HepG2 (cell line): ENCODE measurements at regions not wholly inside any gene's neighbourhood (a gene's known extent, or its start where the extent isn't known, plus 50 kb on each side); places are given as distances from the start of the nearest gene placed in this dataset.

ENCODE experiments used
- BHLHE40 ChIP-seq: IDR thresholded peaks from 2 replicates; pipeline ENCODE4 v1.6.1; 2011; ENCODE audit warnings: low read length, improper control_type of control experiment
- CBX5 ChIP-seq: sonication (generic); formaldehyde crosslinking; IDR thresholded peaks from 2 replicates; pipeline ENCODE4 v1.4.0; 2020; ENCODE audit warnings: missing genetic modification reagents, borderline replicate concordance
- CTCF ChIP-seq: sonication (generic); formaldehyde crosslinking; IDR thresholded peaks from 2 replicates; pipeline ENCODE4 v1.5.0; 2020; ENCODE audit warnings: mild to moderate bottlenecking, missing genetic modification reagents, moderate library complexity
- ELF4 ChIP-seq: sonication (generic); formaldehyde crosslinking; IDR thresholded peaks from 2 replicates; pipeline ENCODE4 v1.5.0; 2020; ENCODE audit warnings: missing genetic modification reagents, mild to moderate bottlenecking, moderate library complexity, borderline replicate concordance
- GABPA ChIP-seq, 2 experiments: IDR thresholded peaks; 2 replicates each; pipeline ENCODE4 v1.6.1; 2011 to 2016; ENCODE audit warnings: low read depth in 2 of 2, low read length in 1 of 2, missing biosample characterization in 1 of 2, missing genetic modification characterization in 1 of 2
- HNF4A ChIP-seq: sonication (generic); formaldehyde crosslinking; IDR thresholded peaks from 2 replicates; pipeline ENCODE4 v1.4.0; 2020; ENCODE audit warnings: missing genetic modification reagents
- MTA3 ChIP-seq: sonication (generic); formaldehyde crosslinking; IDR thresholded peaks from 2 replicates; pipeline ENCODE4 v1.4.0; 2020; ENCODE audit warnings: missing genetic modification reagents
- NR1H2 ChIP-seq: sonication (generic); formaldehyde crosslinking; IDR thresholded peaks from 2 replicates; pipeline ENCODE4 v1.8.1; 2022; ENCODE audit warnings: low read depth, missing genetic modification reagents, borderline replicate concordance
- POLR2AphosphoS2 ChIP-seq: IDR thresholded peaks from 2 replicates; pipeline ENCODE4 v1.6.1; 2011; ENCODE audit warnings: low read depth, low read length, improper control_type of control experiment
- RELA ChIP-seq: sonication (generic); formaldehyde crosslinking; IDR thresholded peaks from 2 replicates; pipeline ENCODE4 v1.4.0; 2020; ENCODE audit warnings: missing genetic modification reagents
- TCF7 ChIP-seq: sonication (generic); IDR thresholded peaks from 2 replicates; pipeline ENCODE4 v1.6.1; 2016; ENCODE audit warnings: antibody characterized with exemption, low read depth
- TF ChIP-seq, protein P1 (sequence below): sonication (generic); formaldehyde crosslinking; IDR thresholded peaks from 2 replicates; pipeline ENCODE4 v1.4.0; 2020; ENCODE audit warnings: missing genetic modification reagents
- TF ChIP-seq, protein P2 (sequence below): sonication (generic); formaldehyde crosslinking; IDR thresholded peaks from 2 replicates; pipeline ENCODE4 v1.5.0; 2020; ENCODE audit warnings: mild to moderate bottlenecking, missing genetic modification reagents
- TF ChIP-seq, protein P3 (sequence below): sonication (generic); formaldehyde crosslinking; IDR thresholded peaks from 2 replicates; pipeline ENCODE4 v1.5.0; 2020; ENCODE audit warnings: mild to moderate bottlenecking, low read depth, missing genetic modification reagents, borderline replicate concordance

- TF ChIP-seq RELA (CRISPR knock-in tag) (no peak), GABPA (IDR thresholded peaks at IDR 0.05; ENCODE audit: low read depth, low read length) (no peak), GABPA (CRISPR knock-in tag; IDR thresholded peaks at IDR 0.05; ENCODE audit: low read depth) (no peak), NR1H2 (CRISPR knock-in tag) (no peak), HNF4A (no peak), CBX5 (CRISPR knock-in tag) (no peak), ELF4 (CRISPR knock-in tag) (no peak), POLR2AphosphoS2 (no peak), CTCF (CRISPR knock-in tag) (no peak), BHLHE40 (no peak), MTA3 (CRISPR knock-in tag) (no peak), TCF7 (no peak)
- TF ChIP-seq, protein P1, sequence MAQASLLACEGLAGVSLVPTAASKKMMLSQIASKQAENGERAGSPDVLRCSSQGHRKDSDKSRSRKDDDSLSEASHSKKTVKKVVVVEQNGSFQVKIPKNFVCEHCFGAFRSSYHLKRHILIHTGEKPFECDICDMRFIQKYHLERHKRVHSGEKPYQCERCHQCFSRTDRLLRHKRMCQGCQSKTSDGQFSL, result no peak
- TF ChIP-seq, protein P2, sequence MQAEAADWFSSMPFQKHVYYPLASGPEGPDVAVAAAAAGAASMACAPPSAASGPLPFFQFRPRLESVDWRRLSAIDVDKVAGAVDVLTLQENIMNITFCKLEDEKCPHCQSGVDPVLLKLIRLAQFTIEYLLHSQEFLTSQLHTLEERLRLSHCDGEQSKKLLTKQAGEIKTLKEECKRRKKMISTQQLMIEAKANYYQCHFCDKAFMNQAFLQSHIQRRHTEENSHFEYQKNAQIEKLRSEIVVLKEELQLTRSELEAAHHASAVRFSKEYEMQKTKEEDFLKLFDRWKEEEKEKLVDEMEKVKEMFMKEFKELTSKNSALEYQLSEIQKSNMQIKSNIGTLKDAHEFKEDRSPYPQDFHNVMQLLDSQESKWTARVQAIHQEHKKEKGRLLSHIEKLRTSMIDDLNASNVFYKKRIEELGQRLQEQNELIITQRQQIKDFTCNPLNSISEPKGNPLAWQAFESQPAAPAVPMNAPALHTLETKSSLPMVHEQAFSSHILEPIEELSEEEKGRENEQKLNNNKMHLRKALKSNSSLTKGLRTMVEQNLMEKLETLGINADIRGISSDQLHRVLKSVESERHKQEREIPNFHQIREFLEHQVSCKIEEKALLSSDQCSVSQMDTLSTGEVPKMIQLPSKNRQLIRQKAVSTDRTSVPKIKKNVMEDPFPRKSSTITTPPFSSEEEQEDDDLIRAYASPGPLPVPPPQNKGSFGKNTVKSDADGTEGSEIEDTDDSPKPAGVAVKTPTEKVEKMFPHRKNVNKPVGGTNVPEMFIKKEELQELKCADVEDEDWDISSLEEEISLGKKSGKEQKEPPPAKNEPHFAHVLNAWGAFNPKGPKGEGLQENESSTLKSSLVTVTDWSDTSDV (CRISPR knock-in tag), result no peak
- TF ChIP-seq, protein P3, sequence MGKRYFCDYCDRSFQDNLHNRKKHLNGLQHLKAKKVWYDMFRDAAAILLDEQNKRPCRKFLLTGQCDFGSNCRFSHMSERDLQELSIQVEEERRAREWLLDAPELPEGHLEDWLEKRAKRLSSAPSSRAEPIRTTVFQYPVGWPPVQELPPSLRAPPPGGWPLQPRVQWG (CRISPR knock-in tag), result no peak
These were observed 880.2 kb downstream of the LTN1 start for GRCh38 chr21:28112511-28112910.
